ENCODE measurements at regions not wholly inside any gene's neighbourhood (a gene's known extent, or its start where the extent isn't known, plus 50 kb on each side); places are given as distances from the start of the nearest gene placed in this dataset.

DNA sequence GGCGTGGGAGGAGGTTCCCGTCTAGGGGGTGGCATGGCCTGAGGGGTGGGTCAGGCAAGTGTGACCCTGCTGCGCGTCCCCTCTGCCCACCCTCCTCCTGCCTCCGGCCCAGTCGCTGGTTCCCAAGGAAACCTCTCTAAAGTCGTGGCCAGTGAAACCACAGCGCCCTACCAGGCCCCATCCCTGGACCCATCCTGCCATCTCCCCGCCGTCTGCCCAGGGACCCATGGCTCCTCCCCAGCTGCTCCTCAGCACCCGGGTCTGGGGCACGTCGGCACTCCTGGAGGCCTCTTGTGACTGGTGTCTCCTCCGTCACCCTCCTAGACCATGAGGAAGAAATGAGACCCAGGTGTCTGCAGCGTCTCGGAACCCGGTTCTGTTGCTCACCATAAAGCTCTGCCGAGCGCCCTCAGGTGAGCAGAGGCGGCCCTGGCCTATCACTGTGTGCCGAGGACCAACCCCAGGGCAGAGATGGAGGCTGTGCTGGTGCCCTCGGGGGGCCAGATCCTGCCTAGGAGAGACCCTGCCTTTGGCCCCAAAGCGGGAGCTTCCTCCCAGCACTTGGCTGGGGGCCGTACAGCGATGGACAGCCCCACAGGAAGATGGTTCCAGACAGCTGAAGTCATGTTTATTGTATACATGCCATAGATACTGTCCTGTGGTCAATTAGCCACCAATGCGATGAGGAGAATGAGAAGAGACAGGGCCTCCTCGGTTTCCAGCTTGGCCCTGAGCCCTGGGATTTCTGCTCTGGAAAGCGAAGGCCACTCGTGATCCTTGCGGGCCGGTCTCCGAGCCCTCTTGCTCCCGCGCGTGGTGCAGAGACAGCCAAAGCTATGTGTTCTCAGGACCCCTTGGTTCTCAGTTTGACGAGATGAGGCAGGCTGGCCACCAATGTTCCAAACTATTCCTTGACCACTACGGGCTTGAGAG, 222.5 kb upstream of the RTL1 start:
- POLR2A ChIA-PET: no interaction called here
- H3K4me3 ChIP-seq (ENCODE audit: low read depth in 2 of 2, low read length in 2 of 2): no peak overlapping the region
- H3K27ac ChIP-seq (ENCODE audit: low read length): no peak overlapping the region
- H3K36me3 ChIP-seq (ENCODE audit: control insufficient read depth, insufficient read depth, low read length): no peaks in the 10 kb centered on the region
- DNase-seq (ENCODE audit: low read depth, low spot score) (no peak), ATAC-seq (no peak)
- intact Hi-C loops (cut with micrococcal nuclease; ENCODE audit: unreplicated experiment) (no loop called here), in situ Hi-C loops (cut with HindIII; ENCODE audit: low pct_unique_long_range_greater_than_20kb, low sequenced_read_pairs) (no loop called here)
- TF ChIP-seq, protein P1, sequence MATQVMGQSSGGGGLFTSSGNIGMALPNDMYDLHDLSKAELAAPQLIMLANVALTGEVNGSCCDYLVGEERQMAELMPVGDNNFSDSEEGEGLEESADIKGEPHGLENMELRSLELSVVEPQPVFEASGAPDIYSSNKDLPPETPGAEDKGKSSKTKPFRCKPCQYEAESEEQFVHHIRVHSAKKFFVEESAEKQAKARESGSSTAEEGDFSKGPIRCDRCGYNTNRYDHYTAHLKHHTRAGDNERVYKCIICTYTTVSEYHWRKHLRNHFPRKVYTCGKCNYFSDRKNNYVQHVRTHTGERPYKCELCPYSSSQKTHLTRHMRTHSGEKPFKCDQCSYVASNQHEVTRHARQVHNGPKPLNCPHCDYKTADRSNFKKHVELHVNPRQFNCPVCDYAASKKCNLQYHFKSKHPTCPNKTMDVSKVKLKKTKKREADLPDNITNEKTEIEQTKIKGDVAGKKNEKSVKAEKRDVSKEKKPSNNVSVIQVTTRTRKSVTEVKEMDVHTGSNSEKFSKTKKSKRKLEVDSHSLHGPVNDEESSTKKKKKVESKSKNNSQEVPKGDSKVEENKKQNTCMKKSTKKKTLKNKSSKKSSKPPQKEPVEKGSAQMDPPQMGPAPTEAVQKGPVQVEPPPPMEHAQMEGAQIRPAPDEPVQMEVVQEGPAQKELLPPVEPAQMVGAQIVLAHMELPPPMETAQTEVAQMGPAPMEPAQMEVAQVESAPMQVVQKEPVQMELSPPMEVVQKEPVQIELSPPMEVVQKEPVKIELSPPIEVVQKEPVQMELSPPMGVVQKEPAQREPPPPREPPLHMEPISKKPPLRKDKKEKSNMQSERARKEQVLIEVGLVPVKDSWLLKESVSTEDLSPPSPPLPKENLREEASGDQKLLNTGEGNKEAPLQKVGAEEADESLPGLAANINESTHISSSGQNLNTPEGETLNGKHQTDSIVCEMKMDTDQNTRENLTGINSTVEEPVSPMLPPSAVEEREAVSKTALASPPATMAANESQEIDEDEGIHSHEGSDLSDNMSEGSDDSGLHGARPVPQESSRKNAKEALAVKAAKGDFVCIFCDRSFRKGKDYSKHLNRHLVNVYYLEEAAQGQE (IDR thresholded peaks at IDR 0.05; ENCODE audit: insufficient read depth in 1 of 2, low read depth in 2 of 2, low read length in 1 of 2): no peak
- TF ChIP-seq SIN3A (IDR thresholded peaks at IDR 0.05; ENCODE audit: borderline replicate concordance, insufficient read depth, low read depth, low read length): no peak
- no peaks in the 10 kb centered on the region for H3K27me3 ChIP-seq (ENCODE audit: control insufficient read depth, insufficient read depth, low read length)
- no peaks in the 10 kb centered on the region for H3K4me1 ChIP-seq (ENCODE audit: control insufficient read depth, insufficient read depth, low read length)
- BruUV-seq (replicated peaks): no TSS peak
- CTCF ChIA-PET: no interaction called here
- H3K9me3 ChIP-seq (ENCODE audit: control insufficient read depth, insufficient read depth, low read depth, low read length): no peaks in the 10 kb centered on the region

DNA sequence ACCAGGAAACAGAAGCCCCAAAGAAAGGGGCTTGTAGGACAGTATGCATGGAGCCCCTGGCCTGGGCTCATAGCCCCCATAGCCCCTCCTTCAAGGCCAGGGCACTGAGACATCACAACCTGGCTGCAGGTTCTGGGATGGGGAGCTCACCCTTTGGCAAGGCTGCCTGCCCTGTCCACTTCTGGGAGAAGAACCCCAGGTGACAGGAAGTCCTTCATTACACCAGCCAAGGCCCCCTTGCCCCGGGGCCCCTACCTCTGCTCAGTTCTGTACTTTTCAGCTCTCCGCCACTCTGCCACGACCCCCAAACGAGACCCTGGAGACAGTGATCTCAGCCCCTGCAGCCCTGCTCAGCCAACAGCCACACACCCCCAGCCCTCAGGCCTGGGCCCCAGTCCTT, 223.2 kb upstream of the RTL1 start:
- H3K36me3 ChIP-seq (ENCODE audit: control insufficient read depth, insufficient read depth, low read length): no peaks in the 10 kb centered on the region
- H3K9me3 ChIP-seq (ENCODE audit: control insufficient read depth, insufficient read depth, low read depth, low read length): no peaks in the 10 kb centered on the region
- H3K4me1 ChIP-seq (ENCODE audit: control insufficient read depth, insufficient read depth, low read length): no peaks in the 10 kb centered on the region
- no peak for ATAC-seq
- H3K4me3 ChIP-seq (ENCODE audit: low read depth in 2 of 2, low read length in 2 of 2): no peak overlapping the region
- TF ChIP-seq, protein P2, sequence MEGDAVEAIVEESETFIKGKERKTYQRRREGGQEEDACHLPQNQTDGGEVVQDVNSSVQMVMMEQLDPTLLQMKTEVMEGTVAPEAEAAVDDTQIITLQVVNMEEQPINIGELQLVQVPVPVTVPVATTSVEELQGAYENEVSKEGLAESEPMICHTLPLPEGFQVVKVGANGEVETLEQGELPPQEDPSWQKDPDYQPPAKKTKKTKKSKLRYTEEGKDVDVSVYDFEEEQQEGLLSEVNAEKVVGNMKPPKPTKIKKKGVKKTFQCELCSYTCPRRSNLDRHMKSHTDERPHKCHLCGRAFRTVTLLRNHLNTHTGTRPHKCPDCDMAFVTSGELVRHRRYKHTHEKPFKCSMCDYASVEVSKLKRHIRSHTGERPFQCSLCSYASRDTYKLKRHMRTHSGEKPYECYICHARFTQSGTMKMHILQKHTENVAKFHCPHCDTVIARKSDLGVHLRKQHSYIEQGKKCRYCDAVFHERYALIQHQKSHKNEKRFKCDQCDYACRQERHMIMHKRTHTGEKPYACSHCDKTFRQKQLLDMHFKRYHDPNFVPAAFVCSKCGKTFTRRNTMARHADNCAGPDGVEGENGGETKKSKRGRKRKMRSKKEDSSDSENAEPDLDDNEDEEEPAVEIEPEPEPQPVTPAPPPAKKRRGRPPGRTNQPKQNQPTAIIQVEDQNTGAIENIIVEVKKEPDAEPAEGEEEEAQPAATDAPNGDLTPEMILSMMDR (IDR thresholded peaks at IDR 0.05): no peak
- TF ChIP-seq SIN3A (IDR thresholded peaks at IDR 0.05; ENCODE audit: borderline replicate concordance, insufficient read depth, low read depth, low read length) (no peak), TCF7L2 (IDR thresholded peaks at IDR 0.05; ENCODE audit: low read depth, low read length) (no peak), POLR2AphosphoS5 (IDR thresholded peaks at IDR 0.05; ENCODE audit: low read depth, low read length) (no peak)
- TF ChIP-seq, protein P1 (IDR thresholded peaks at IDR 0.05; ENCODE audit: insufficient read depth in 1 of 2, low read depth in 2 of 2, low read length in 1 of 2): no peak
- H3K27ac ChIP-seq (ENCODE audit: low read length): no peak overlapping the region
- intact Hi-C loops (cut with micrococcal nuclease; ENCODE audit: unreplicated experiment) (no loop called here), in situ Hi-C loops (cut with HindIII; ENCODE audit: low pct_unique_long_range_greater_than_20kb, low sequenced_read_pairs) (no loop called here)
- ChIA-PET POLR2A (no interaction called here), CTCF (no interaction called here)
- H3K27me3 ChIP-seq (ENCODE audit: control insufficient read depth, insufficient read depth, low read length): no peaks in the 10 kb centered on the region
- DNase-seq (ENCODE audit: low read depth, low spot score): no peak
- BruUV-seq (replicated peaks): no TSS peak

All from Panc1 (cell line).